PFSK-1 (cell line): ENCODE measurements at regions not wholly inside any gene's neighbourhood (a gene's known extent, or its start where the extent isn't known, plus 50 kb on each side); places are given as distances from the start of the nearest gene placed in this dataset.

ENCODE experiments used
- FOXP2 ChIP-seq: optimal IDR thresholded peaks from 2 replicates; pipeline ENCODE3; 2011; ENCODE audit warnings: borderline replicate concordance, control low read depth, inconsistent platforms; ENCODE audit not compliant: insufficient read depth; ENCODE audit errors: extremely low read length, extremely low read depth
- POLR2AphosphoS5 ChIP-seq: IDR thresholded peaks from 2 replicates; pipeline ENCODE4 v1.6.1; 2012; ENCODE audit warnings: low read depth, mild to moderate bottlenecking, control low read depth, low read length, moderate library complexity
- SIN3A ChIP-seq: IDR thresholded peaks from 2 replicates; pipeline ENCODE4 v1.6.1; 2012; ENCODE audit warnings: mild to moderate bottlenecking, low read length, moderate library complexity, borderline replicate concordance; ENCODE audit not compliant: insufficient read depth
- TAF1 ChIP-seq: IDR thresholded peaks from 2 replicates; pipeline ENCODE4 v1.6.1; 2012; ENCODE audit warnings: low read length, control low read depth, borderline replicate concordance; ENCODE audit not compliant: insufficient read depth
- TF ChIP-seq, protein P1 (sequence below), 2 experiments: IDR thresholded peaks; 2 replicates each; pipeline versions ENCODE4 v1.6.1 to v1.8.0; 2011 to 2012; ENCODE audit warnings: low read depth in 2 of 2, low read length in 2 of 2, control low read depth in 1 of 2, inconsistent platforms in 1 of 2, mild to moderate bottlenecking in 1 of 2, moderate library complexity in 1 of 2; ENCODE audit not compliant: insufficient read depth in 1 of 2

GRCh38 chr5:39491210-39491609, 66.4 kb upstream of the DAB2 start:
- TF ChIP-seq FOXP2 (no peak), SIN3A (no peak), POLR2AphosphoS5 (no peak), TAF1 (no peak)
- TF ChIP-seq, protein P1, sequence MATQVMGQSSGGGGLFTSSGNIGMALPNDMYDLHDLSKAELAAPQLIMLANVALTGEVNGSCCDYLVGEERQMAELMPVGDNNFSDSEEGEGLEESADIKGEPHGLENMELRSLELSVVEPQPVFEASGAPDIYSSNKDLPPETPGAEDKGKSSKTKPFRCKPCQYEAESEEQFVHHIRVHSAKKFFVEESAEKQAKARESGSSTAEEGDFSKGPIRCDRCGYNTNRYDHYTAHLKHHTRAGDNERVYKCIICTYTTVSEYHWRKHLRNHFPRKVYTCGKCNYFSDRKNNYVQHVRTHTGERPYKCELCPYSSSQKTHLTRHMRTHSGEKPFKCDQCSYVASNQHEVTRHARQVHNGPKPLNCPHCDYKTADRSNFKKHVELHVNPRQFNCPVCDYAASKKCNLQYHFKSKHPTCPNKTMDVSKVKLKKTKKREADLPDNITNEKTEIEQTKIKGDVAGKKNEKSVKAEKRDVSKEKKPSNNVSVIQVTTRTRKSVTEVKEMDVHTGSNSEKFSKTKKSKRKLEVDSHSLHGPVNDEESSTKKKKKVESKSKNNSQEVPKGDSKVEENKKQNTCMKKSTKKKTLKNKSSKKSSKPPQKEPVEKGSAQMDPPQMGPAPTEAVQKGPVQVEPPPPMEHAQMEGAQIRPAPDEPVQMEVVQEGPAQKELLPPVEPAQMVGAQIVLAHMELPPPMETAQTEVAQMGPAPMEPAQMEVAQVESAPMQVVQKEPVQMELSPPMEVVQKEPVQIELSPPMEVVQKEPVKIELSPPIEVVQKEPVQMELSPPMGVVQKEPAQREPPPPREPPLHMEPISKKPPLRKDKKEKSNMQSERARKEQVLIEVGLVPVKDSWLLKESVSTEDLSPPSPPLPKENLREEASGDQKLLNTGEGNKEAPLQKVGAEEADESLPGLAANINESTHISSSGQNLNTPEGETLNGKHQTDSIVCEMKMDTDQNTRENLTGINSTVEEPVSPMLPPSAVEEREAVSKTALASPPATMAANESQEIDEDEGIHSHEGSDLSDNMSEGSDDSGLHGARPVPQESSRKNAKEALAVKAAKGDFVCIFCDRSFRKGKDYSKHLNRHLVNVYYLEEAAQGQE (IDR thresholded peaks at IDR 0.05; ENCODE audit: insufficient read depth in 1 of 2, low read depth in 2 of 2, low read length in 2 of 2), result no peak

- TF ChIP-seq FOXP2 (no peak), TAF1 (no peak), SIN3A (no peak), POLR2AphosphoS5 (no peak)
- TF ChIP-seq, protein P1 (IDR thresholded peaks at IDR 0.05; ENCODE audit: insufficient read depth in 1 of 2, low read depth in 2 of 2, low read length in 2 of 2), result no peak
These were observed 64.5 kb upstream of the DAB2 start for GRCh38 chr5:39489263-39489662.

- no peak for TF ChIP-seq FOXP2
- TF ChIP-seq POLR2AphosphoS5, result no peak
- TF ChIP-seq, protein P1 (IDR thresholded peaks at IDR 0.05; ENCODE audit: insufficient read depth in 1 of 2, low read depth in 2 of 2, low read length in 2 of 2), result no peak
- TF ChIP-seq SIN3A, result no peak
- TF ChIP-seq TAF1, result no peak
These were observed 62.0 kb upstream of the DAB2 start for GRCh38 chr5:39486790-39487189.

DNA sequence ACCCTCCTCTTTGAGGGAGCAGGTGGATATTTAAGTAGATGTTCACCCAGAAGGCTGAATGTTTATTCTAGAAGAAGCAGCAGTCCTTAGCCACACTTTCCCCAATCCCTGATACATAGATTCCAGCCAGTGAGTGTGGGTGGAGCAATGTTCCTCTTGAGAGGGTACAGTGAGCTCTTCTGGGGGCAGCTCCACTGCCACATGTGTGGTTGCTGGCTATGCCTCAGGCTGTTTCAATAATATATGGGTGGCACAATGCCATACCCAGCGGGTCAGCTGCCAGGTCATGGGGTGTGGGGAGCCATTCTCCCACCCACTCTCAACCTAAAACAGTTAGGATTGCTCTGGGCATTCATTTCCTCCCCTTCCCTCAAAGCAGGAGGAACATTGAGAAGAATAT, 61.6 kb upstream of the DAB2 start:
- TF ChIP-seq, protein P1 (IDR thresholded peaks at IDR 0.05; ENCODE audit: insufficient read depth in 1 of 2, low read depth in 2 of 2, low read length in 2 of 2), result no peak
- TF ChIP-seq SIN3A (no peak), TAF1 (no peak), POLR2AphosphoS5 (no peak), FOXP2 (no peak)

- TF ChIP-seq FOXP2, result no peak
- no peak for TF ChIP-seq SIN3A
- no peak for TF ChIP-seq POLR2AphosphoS5
- TF ChIP-seq TAF1, result no peak
- TF ChIP-seq, protein P1 (IDR thresholded peaks at IDR 0.05; ENCODE audit: insufficient read depth in 1 of 2, low read depth in 2 of 2, low read length in 2 of 2), result no peak
These were observed 60.3 kb upstream of the DAB2 start for GRCh38 chr5:39485079-39485478.
